HG02970 (cell line): ENCODE measurements at regions not wholly inside any gene's neighbourhood (a gene's known extent, or its start where the extent isn't known, plus 50 kb on each side); places are given as distances from the start of the nearest gene placed in this dataset.

Experiments used
- ATAC-seq: cut with Tn5 transposase; IDR thresholded peaks from one replicate; pipeline ENCODE4 v1.9.1; 2021; ENCODE audit warnings: mild to moderate bottlenecking, moderate library complexity, moderate number of reproducible peaks; ENCODE audit not compliant: unreplicated experiment, low FRiP score

GRCh38 chr3:115513416-115513800 is 109.9 kb upstream of the GAP43 start:
- ATAC-seq = no peak

- no peak for ATAC-seq
These were observed 105.8 kb upstream of the GAP43 start for GRCh38 chr3:115517457-115518050.

GRCh38 chr3:115518100-115518852 is 105.0 kb upstream of the GAP43 start:
- no peak for ATAC-seq

- no peak for ATAC-seq
These were observed 103.1 kb upstream of the GAP43 start for GRCh38 chr3:115520241-115520640.

GRCh38 chr3:115520651-115521245 is 102.6 kb upstream of the GAP43 start:
- no peak for ATAC-seq

GRCh38 chr3:115523458-115523857 is 99.9 kb upstream of the GAP43 start:
- ATAC-seq = no peak

GRCh38 chr3:115524549-115524948 is 98.8 kb upstream of the GAP43 start:
- no peak for ATAC-seq

- ATAC-seq = no peak
These were observed 97.6 kb upstream of the GAP43 start for GRCh38 chr3:115525731-115526130.

GRCh38 chr3:115533218-115533617 is 90.1 kb upstream of the GAP43 start:
- no peak for ATAC-seq

- no peak for ATAC-seq
These were observed 87.1 kb upstream of the GAP43 start for GRCh38 chr3:115536171-115536570.

- ATAC-seq = no peak
These were observed 85.6 kb upstream of the GAP43 start for GRCh38 chr3:115537669-115538068.

- no peak for ATAC-seq
These were observed 76.1 kb upstream of the GAP43 start for GRCh38 chr3:115547207-115547606.

GRCh38 chr3:115548611-115549010 is 74.7 kb upstream of the GAP43 start:
- no peak for ATAC-seq

GRCh38 chr3:115549071-115549470 is 74.2 kb upstream of the GAP43 start:
- ATAC-seq = no peak

- no peak for ATAC-seq
These were observed 73.0 kb upstream of the GAP43 start for GRCh38 chr3:115550285-115550761.

- no peak for ATAC-seq
These were observed 72.3 kb upstream of the GAP43 start for GRCh38 chr3:115551016-115551415.

GRCh38 chr3:115552007-115552406 is 71.3 kb upstream of the GAP43 start:
- ATAC-seq = no peak

- no peak for ATAC-seq
These were observed 69.4 kb upstream of the GAP43 start for GRCh38 chr3:115553796-115554486.

- ATAC-seq = no peak
These were observed 68.9 kb upstream of the GAP43 start for GRCh38 chr3:115554487-115554807.

- no peak for ATAC-seq
These were observed 60.6 kb upstream of the GAP43 start for GRCh38 chr3:115562636-115563267.

- ATAC-seq = no peak
These were observed 59.3 kb upstream of the GAP43 start for GRCh38 chr3:115563984-115564383.
